IMR-90 (cell line): ENCODE measurements at regions not wholly inside any gene's neighbourhood (a gene's known extent, or its start where the extent isn't known, plus 50 kb on each side); places are given as distances from the start of the nearest gene placed in this dataset.
"Not testable (repeated sequence)": the region's sequence is repeated elsewhere in the genome, so short reads cannot be mapped to it uniquely, and the experiment has no call there.

Experiments
- POLR2A ChIP-seq: IDR thresholded peaks from 2 replicates; pipeline ENCODE4 v1.6.1; 2012; ENCODE audit warnings: mild to moderate bottlenecking, low read depth, low read length
- RAD21 ChIP-seq: IDR thresholded peaks from 2 replicates; pipeline ENCODE4 v1.6.1; 2012; ENCODE audit warnings: low read length, improper control_type of control experiment
- RCOR1 ChIP-seq: IDR thresholded peaks from 2 replicates; pipeline ENCODE4 v1.6.1; 2012; ENCODE audit warnings: mild to moderate bottlenecking, low read length, improper control_type of control experiment; ENCODE audit not compliant: insufficient replicate concordance
- TF ChIP-seq, protein P1 (sequence below): fragments of 150-350 bp; IDR thresholded peaks from 2 replicates; pipeline ENCODE4 v1.6.1; 2017; ENCODE audit warnings: mild to moderate bottlenecking, antibody characterized with exemption, low read length, low read depth
- TF ChIP-seq, protein P2 (sequence below): conservative IDR thresholded peaks from 2 replicates; pipeline ENCODE4 v1.5.1; 2012; ENCODE audit warnings: mild to moderate bottlenecking, low read depth, low read length, improper control_type of control experiment

GRCh38 chr4:67381406-67381804 is 163.9 kb downstream of the CENPC start:
- TF ChIP-seq, protein P1, sequence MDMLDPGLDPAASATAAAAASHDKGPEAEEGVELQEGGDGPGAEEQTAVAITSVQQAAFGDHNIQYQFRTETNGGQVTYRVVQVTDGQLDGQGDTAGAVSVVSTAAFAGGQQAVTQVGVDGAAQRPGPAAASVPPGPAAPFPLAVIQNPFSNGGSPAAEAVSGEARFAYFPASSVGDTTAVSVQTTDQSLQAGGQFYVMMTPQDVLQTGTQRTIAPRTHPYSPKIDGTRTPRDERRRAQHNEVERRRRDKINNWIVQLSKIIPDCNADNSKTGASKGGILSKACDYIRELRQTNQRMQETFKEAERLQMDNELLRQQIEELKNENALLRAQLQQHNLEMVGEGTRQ = not testable (repeated sequence)
- TF ChIP-seq POLR2A, RCOR1, RAD21: not testable (repeated sequence)
- TF ChIP-seq, protein P2, sequence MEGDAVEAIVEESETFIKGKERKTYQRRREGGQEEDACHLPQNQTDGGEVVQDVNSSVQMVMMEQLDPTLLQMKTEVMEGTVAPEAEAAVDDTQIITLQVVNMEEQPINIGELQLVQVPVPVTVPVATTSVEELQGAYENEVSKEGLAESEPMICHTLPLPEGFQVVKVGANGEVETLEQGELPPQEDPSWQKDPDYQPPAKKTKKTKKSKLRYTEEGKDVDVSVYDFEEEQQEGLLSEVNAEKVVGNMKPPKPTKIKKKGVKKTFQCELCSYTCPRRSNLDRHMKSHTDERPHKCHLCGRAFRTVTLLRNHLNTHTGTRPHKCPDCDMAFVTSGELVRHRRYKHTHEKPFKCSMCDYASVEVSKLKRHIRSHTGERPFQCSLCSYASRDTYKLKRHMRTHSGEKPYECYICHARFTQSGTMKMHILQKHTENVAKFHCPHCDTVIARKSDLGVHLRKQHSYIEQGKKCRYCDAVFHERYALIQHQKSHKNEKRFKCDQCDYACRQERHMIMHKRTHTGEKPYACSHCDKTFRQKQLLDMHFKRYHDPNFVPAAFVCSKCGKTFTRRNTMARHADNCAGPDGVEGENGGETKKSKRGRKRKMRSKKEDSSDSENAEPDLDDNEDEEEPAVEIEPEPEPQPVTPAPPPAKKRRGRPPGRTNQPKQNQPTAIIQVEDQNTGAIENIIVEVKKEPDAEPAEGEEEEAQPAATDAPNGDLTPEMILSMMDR = not testable (repeated sequence)
